GM23338 (cell line): ENCODE measurements at regions not wholly inside any gene's neighbourhood (a gene's known extent, or its start where the extent isn't known, plus 50 kb on each side); places are given as distances from the start of the nearest gene placed in this dataset.

Experiments
- CREB1 ChIP-seq: fragments of 250-450 bp; sonication (Bioruptor Pico); IDR thresholded peaks from 2 replicates; pipeline ENCODE4 v1.5.0; 2020; ENCODE audit warnings: low read depth, mild to moderate bottlenecking, moderate library complexity
- EZH2 ChIP-seq: fragments of 200-600 bp; sonication (generic); IDR thresholded peaks from one replicate; pipeline ENCODE4 v1.8.0; 2017; ENCODE audit warnings: antibody characterized with exemption, mild to moderate bottlenecking, low read depth; ENCODE audit not compliant: unreplicated experiment
- POLR2AphosphoS5 ChIP-seq: IDR thresholded peaks from 2 replicates; pipeline ENCODE4 v1.6.1; 2016; ENCODE audit warnings: antibody characterized with exemption, low read depth
- STAT1 ChIP-seq: IDR thresholded peaks from one replicate; pipeline ENCODE4 v1.6.1; 2016; ENCODE audit warnings: antibody characterized with exemption; ENCODE audit not compliant: unreplicated experiment
- ZNF331 ChIP-seq: fragments of 250-450 bp; sonication (Bioruptor Pico); IDR thresholded peaks from 2 replicates; pipeline ENCODE4 v1.5.0; 2020; ENCODE audit warnings: low read depth, mild to moderate bottlenecking, moderate library complexity
- TF ChIP-seq, protein P1 (sequence below), 2 experiments: fragments of 200-600 bp in 1 of 2; sonication (generic) in 1 of 2; conservative IDR thresholded peaks; 2 replicates each; pipeline versions ENCODE4 v1.5.1 to v1.6.1; 2016 to 2017; ENCODE audit warnings: antibody characterized with exemption in 2 of 2, low read depth in 2 of 2, mild to moderate bottlenecking in 2 of 2, moderate library complexity in 1 of 2
- TF ChIP-seq, protein P2 (sequence below): IDR thresholded peaks from one replicate; pipeline ENCODE4 v1.6.1; 2018; ENCODE audit warnings: antibody characterized with exemption; ENCODE audit not compliant: unreplicated experiment

DNA sequence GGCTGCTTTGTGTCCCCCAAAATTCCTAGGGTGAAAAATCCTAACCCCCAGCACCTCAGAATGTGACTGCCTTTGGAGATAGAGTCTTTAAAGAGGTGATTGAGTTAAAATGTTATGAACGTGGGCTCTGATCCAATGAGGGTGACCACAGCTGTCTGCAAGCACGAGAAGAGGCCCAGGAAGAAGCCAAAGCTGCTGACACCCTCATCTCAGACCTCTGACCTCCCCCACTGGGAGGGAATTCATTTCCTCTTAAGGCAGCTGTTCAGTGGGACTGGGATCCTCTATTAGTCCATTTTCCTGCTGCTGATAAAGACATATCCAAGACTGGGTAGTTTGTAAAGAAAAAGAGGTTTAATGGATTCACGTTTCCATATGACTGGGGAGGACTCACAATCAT, 544.4 kb downstream of the DCDC2C start:
- TF ChIP-seq, protein P1, sequence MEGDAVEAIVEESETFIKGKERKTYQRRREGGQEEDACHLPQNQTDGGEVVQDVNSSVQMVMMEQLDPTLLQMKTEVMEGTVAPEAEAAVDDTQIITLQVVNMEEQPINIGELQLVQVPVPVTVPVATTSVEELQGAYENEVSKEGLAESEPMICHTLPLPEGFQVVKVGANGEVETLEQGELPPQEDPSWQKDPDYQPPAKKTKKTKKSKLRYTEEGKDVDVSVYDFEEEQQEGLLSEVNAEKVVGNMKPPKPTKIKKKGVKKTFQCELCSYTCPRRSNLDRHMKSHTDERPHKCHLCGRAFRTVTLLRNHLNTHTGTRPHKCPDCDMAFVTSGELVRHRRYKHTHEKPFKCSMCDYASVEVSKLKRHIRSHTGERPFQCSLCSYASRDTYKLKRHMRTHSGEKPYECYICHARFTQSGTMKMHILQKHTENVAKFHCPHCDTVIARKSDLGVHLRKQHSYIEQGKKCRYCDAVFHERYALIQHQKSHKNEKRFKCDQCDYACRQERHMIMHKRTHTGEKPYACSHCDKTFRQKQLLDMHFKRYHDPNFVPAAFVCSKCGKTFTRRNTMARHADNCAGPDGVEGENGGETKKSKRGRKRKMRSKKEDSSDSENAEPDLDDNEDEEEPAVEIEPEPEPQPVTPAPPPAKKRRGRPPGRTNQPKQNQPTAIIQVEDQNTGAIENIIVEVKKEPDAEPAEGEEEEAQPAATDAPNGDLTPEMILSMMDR (conservative IDR thresholded peaks at IDR 0.05; ENCODE audit: low read depth in 2 of 2), result no peak
- no peak for TF ChIP-seq CREB1 (CRISPR knock-in tag)
- TF ChIP-seq ZNF331, result no peak
- TF ChIP-seq, protein P2, sequence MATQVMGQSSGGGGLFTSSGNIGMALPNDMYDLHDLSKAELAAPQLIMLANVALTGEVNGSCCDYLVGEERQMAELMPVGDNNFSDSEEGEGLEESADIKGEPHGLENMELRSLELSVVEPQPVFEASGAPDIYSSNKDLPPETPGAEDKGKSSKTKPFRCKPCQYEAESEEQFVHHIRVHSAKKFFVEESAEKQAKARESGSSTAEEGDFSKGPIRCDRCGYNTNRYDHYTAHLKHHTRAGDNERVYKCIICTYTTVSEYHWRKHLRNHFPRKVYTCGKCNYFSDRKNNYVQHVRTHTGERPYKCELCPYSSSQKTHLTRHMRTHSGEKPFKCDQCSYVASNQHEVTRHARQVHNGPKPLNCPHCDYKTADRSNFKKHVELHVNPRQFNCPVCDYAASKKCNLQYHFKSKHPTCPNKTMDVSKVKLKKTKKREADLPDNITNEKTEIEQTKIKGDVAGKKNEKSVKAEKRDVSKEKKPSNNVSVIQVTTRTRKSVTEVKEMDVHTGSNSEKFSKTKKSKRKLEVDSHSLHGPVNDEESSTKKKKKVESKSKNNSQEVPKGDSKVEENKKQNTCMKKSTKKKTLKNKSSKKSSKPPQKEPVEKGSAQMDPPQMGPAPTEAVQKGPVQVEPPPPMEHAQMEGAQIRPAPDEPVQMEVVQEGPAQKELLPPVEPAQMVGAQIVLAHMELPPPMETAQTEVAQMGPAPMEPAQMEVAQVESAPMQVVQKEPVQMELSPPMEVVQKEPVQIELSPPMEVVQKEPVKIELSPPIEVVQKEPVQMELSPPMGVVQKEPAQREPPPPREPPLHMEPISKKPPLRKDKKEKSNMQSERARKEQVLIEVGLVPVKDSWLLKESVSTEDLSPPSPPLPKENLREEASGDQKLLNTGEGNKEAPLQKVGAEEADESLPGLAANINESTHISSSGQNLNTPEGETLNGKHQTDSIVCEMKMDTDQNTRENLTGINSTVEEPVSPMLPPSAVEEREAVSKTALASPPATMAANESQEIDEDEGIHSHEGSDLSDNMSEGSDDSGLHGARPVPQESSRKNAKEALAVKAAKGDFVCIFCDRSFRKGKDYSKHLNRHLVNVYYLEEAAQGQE, result no peak
- no peak for TF ChIP-seq POLR2AphosphoS5
- TF ChIP-seq STAT1, result no peak
- no peak for TF ChIP-seq EZH2
